GM23338 (cell line): ENCODE measurements at regions not wholly inside any gene's neighbourhood (a gene's known extent, or its start where the extent isn't known, plus 50 kb on each side); places are given as distances from the start of the nearest gene placed in this dataset.

Source experiments
- ATAC-seq: fragments of 200-7000 bp; cut with Tn5 transposase; 3 replicates; pipeline ENCODE4 v1.9.1; 2020
- DNase-seq: peaks from one replicate; pipeline ENCODE4 v3.0.0-alpha.2; 2015; ENCODE audit warnings: low spot score
- H2AFZ ChIP-seq: fragments of 200-600 bp; sonication (generic); 2 replicates; pipeline ENCODE4 v1.8.0; 2016; ENCODE audit warnings: antibody characterized with exemption, mild to moderate bottlenecking, moderate library complexity
- H3F3A ChIP-seq: fragments of 200-600 bp; sonication (generic); replicated peaks from 2 replicates; pipeline ENCODE4 v1.8.0; 2017; ENCODE audit warnings: antibody characterized with exemption, mixed run types, low read depth
- H3K27ac ChIP-seq: fragments of 200-600 bp; sonication (generic); 2 replicates; pipeline ENCODE4 v1.6.1; 2016; ENCODE audit warnings: low read depth
- H3K27me3 ChIP-seq: fragments of 200-600 bp; sonication (generic); 2 replicates; pipeline ENCODE4 v1.8.0; 2016; ENCODE audit warnings: mild to moderate bottlenecking, mixed run types, moderate library complexity; ENCODE audit not compliant: insufficient read depth
- H3K36me3 ChIP-seq: fragments of 200-600 bp; sonication (generic); 2 replicates; pipeline ENCODE4 v1.8.0; 2016; ENCODE audit warnings: mild to moderate bottlenecking; ENCODE audit not compliant: insufficient read depth
- H3K4me1 ChIP-seq: fragments of 200-600 bp; sonication (generic); 2 replicates; pipeline ENCODE4 v1.8.0; 2016; ENCODE audit warnings: mild to moderate bottlenecking, moderate library complexity; ENCODE audit not compliant: insufficient read depth
- H3K4me2 ChIP-seq: fragments of 200-600 bp; sonication (generic); 2 replicates; pipeline ENCODE4 v1.7.1; 2017; ENCODE audit warnings: mixed run types
- H3K4me3 ChIP-seq: fragments of 200-600 bp; sonication (generic); 2 replicates; pipeline ENCODE4 v1.6.1; 2016; ENCODE audit warnings: mixed run types
- H3K79me2 ChIP-seq: fragments of 200-600 bp; sonication (generic); replicated peaks from 2 replicates; pipeline ENCODE4 v1.8.0; 2017; ENCODE audit warnings: mild to moderate bottlenecking; ENCODE audit not compliant: insufficient read depth
- H3K9me2 ChIP-seq: fragments of 200-600 bp; sonication (generic); 2 replicates; pipeline ENCODE4 v1.8.0; 2017; ENCODE audit not compliant: insufficient read depth
- H4K20me1 ChIP-seq: fragments of 200-600 bp; sonication (generic); replicated peaks from 2 replicates; pipeline ENCODE4 v1.8.0; 2017; ENCODE audit warnings: mild to moderate bottlenecking; ENCODE audit not compliant: insufficient read depth
- H3K27ac Mint-ChIP-seq: 2 replicates; pipeline ENCODE4 v1.8.0; 2020; ENCODE audit warnings: inconsistent platforms, mild to moderate bottlenecking, moderate library complexity, mixed read lengths
- H3K27me3 Mint-ChIP-seq: 3 replicates; pipeline ENCODE4 v1.8.0; 2022; ENCODE audit warnings: low read depth, mild to moderate bottlenecking, moderate library complexity, mixed read lengths, inconsistent platforms; ENCODE audit not compliant: insufficient read depth, poor library complexity
- H3K36me3 Mint-ChIP-seq: 3 replicates; pipeline ENCODE4 v1.8.0; 2021; ENCODE audit warnings: low read depth, mild to moderate bottlenecking, inconsistent platforms, moderate library complexity, mixed read lengths
- H3K4me1 Mint-ChIP-seq: 3 replicates; pipeline ENCODE4 v1.8.0; 2020; ENCODE audit warnings: mild to moderate bottlenecking, inconsistent platforms, mixed read lengths
- H3K4me3 Mint-ChIP-seq: 3 replicates; pipeline ENCODE4 v1.8.0; 2021; ENCODE audit warnings: moderate library complexity, mild to moderate bottlenecking, inconsistent platforms, mixed read lengths
- H3K9me3 Mint-ChIP-seq: 3 replicates; pipeline ENCODE4 v1.8.0; 2020; ENCODE audit warnings: moderate library complexity, mild to moderate bottlenecking, inconsistent platforms, mixed read lengths
- CREB1 ChIP-seq: fragments of 250-450 bp; sonication (Bioruptor Pico); IDR thresholded peaks from 2 replicates; pipeline ENCODE4 v1.5.0; 2020; ENCODE audit warnings: low read depth, mild to moderate bottlenecking, moderate library complexity
- CTCF ChIP-seq, 2 experiments: fragments of 200-600 bp in 1 of 2; sonication (generic) in 1 of 2; conservative IDR thresholded peaks; 2 replicates each; pipeline versions ENCODE4 v1.5.1 to v1.6.1; 2016 to 2017; ENCODE audit warnings: antibody characterized with exemption in 2 of 2, low read depth in 2 of 2, mild to moderate bottlenecking in 2 of 2, moderate library complexity in 1 of 2
- ETS1 ChIP-seq: IDR thresholded peaks from 2 replicates; pipeline ENCODE4 v1.6.1; 2016; ENCODE audit warnings: antibody characterized with exemption
- EZH2 ChIP-seq: fragments of 200-600 bp; sonication (generic); IDR thresholded peaks from one replicate; pipeline ENCODE4 v1.8.0; 2017; ENCODE audit warnings: antibody characterized with exemption, mild to moderate bottlenecking, low read depth; ENCODE audit not compliant: unreplicated experiment
- EZH2phosphoT487 ChIP-seq: fragments of 200-600 bp; sonication (generic); IDR thresholded peaks from one replicate; pipeline ENCODE4 v1.8.1; 2018; ENCODE audit warnings: antibody characterized with exemption; ENCODE audit not compliant: unreplicated experiment
- NANOG ChIP-seq: IDR thresholded peaks from 2 replicates; pipeline ENCODE4 v1.6.1; 2016; ENCODE audit warnings: antibody characterized with exemption, borderline replicate concordance
- POLR2AphosphoS5 ChIP-seq: IDR thresholded peaks from 2 replicates; pipeline ENCODE4 v1.6.1; 2016; ENCODE audit warnings: antibody characterized with exemption, low read depth
- REST ChIP-seq: IDR thresholded peaks from one replicate; pipeline ENCODE4 v1.6.1; 2018; ENCODE audit warnings: antibody characterized with exemption; ENCODE audit not compliant: unreplicated experiment
- ZNF114 ChIP-seq: fragments of 250-450 bp; sonication (Bioruptor Pico); IDR thresholded peaks from 2 replicates; pipeline ENCODE4 v1.5.0; 2020; ENCODE audit warnings: mild to moderate bottlenecking, moderate library complexity
- ZNF331 ChIP-seq: fragments of 250-450 bp; sonication (Bioruptor Pico); IDR thresholded peaks from 2 replicates; pipeline ENCODE4 v1.5.0; 2020; ENCODE audit warnings: low read depth, mild to moderate bottlenecking, moderate library complexity
- ZNF462 ChIP-seq: fragments of 250-450 bp; sonication (Bioruptor Pico); IDR thresholded peaks from 2 replicates; pipeline ENCODE4 v1.5.0; 2020; ENCODE audit warnings: mild to moderate bottlenecking, moderate library complexity

GRCh38 chr6:12572896-12573827 is 143.4 kb upstream of the PHACTR1 start:
- no peaks in the 10 kb centered on the region for H3K9me3 Mint-ChIP-seq
- Histone ChIP-seq H3K79me2 (no peaks in the 10 kb centered on the region), H3K4me2 (peak overlapping the region; percentile 22; the same call in 1 of the 2 replicates), H3K27ac (no peak overlapping the region), H3K4me3 (no peak overlapping the region), H3K27me3 (no peaks in the 10 kb centered on the region), H3F3A (no peaks in the 10 kb centered on the region), H4K20me1 (no peaks in the 10 kb centered on the region), H2AFZ (peak overlapping the region; percentile 81), H3K9me2 (no peaks in the 10 kb centered on the region), H3K4me1 (peaks cover 9% of the 10 kb centered on the region; the same call in 1 of the 2 replicates), H3K36me3 (no peaks in the 10 kb centered on the region)
- TF ChIP-seq ZNF331 (CRISPR knock-in tag) = no peak
- TF ChIP-seq REST = no peak
- TF ChIP-seq NANOG = no peak
- no peak for TF ChIP-seq ETS1
- TF ChIP-seq ZNF462 = peak; percentile 97
- TF ChIP-seq CTCF (conservative IDR thresholded peaks at IDR 0.05; ENCODE audit: low read depth in 2 of 2) = no peak
- TF ChIP-seq ZNF114 = 0 out of 2 replicates have a peak, but pooled peaks have one; percentile 43
- no peak for TF ChIP-seq POLR2AphosphoS5
- no peak for TF ChIP-seq CREB1 (CRISPR knock-in tag)
- no peak for TF ChIP-seq EZH2phosphoT487
- no peak for TF ChIP-seq EZH2
- DNase-seq (peak; percentile 61), ATAC-seq (peak; percentile 38; the same call in 2 of the 3 replicates)
- H3K4me3 Mint-ChIP-seq = no peak overlapping the region
- H3K27me3 Mint-ChIP-seq = peaks cover 2% of the 10 kb centered on the region
- H3K27ac Mint-ChIP-seq = no peak overlapping the region
- peaks cover 7% of the 10 kb centered on the region; the same call in 2 of the 3 replicates for H3K4me1 Mint-ChIP-seq
- H3K36me3 Mint-ChIP-seq = no peaks in the 10 kb centered on the region
